NT2/D1 (cell line): ENCODE measurements at regions not wholly inside any gene's neighbourhood (a gene's known extent, or its start where the extent isn't known, plus 50 kb on each side); places are given as distances from the start of the nearest gene placed in this dataset.

Source experiments
- SUZ12 ChIP-seq: IDR thresholded peaks from 2 replicates; pipeline ENCODE4 v1.6.1; 2011; ENCODE audit not compliant: insufficient read length, insufficient read depth; ENCODE audit errors: extremely low read depth
- ZNF274 ChIP-seq: IDR thresholded peaks from 2 replicates; pipeline ENCODE4 v1.6.1; 2011; ENCODE audit warnings: mild to moderate bottlenecking, low read depth, low read length

- TF ChIP-seq SUZ12 (no peak), ZNF274 (no peak)
These were observed 66.8 kb upstream of the PRRC2C start for GRCh38 chr1:171418546-171418945.
